ENCODE measurements at regions not wholly inside any gene's neighbourhood (a gene's known extent, or its start where the extent isn't known, plus 50 kb on each side); places are given as distances from the start of the nearest gene placed in this dataset.
"Not testable (repeated sequence)": the region's sequence is repeated elsewhere in the genome, so short reads cannot be mapped to it uniquely, and the experiment has no call there.

DNA sequence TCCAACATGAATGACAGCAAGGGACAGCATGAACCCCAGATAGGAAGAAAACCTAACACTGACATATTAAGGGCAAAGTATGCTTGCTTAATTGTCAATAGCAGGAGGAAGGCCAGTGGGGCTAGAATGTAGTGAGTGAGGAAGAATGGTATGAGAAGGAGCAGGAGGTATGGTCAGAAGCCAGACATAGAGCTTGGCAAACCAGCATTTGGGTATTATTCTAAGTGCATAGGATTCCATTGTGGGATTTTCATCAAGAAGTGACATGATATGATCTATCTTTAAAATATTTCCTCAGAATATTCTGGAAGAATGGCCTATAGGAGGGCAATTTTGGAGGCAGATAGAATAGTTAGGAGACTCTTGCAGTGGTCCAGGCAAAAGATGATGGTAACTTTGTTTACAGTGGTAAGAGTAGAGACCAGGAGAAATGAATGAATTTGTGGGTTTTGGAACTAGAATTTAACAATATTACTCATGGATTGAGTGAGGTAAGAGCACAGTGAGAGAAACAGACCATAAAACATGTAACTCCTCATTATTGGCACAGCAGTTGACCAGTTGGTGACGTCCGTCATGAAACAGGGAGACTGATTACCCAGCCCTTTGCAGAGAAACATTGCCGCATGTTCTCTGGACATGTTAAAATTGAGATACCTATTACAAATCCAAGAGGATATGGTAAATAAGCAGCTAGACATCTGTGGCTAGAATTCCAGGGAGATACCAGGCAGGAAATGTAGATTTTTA lies 246.5 kb upstream of the HS3ST1 start:
- Mint-ChIP-seq H3K4me1 (ENCODE audit: low read depth) (no peaks in the 10 kb centered on the region), H3K4me3 (ENCODE audit: low read depth) (no peak overlapping the region), H3K36me3 (ENCODE audit: low read depth) (no peaks in the 10 kb centered on the region), H3K27ac (no peak overlapping the region), H3K27me3 (ENCODE audit: low read depth) (no peaks in the 10 kb centered on the region), H3K9me3 (no peaks in the 10 kb centered on the region)
- DNase-seq (ENCODE audit: low spot score): no peak
- intact Hi-C loops (cut with micrococcal nuclease): no loop called here

DNA sequence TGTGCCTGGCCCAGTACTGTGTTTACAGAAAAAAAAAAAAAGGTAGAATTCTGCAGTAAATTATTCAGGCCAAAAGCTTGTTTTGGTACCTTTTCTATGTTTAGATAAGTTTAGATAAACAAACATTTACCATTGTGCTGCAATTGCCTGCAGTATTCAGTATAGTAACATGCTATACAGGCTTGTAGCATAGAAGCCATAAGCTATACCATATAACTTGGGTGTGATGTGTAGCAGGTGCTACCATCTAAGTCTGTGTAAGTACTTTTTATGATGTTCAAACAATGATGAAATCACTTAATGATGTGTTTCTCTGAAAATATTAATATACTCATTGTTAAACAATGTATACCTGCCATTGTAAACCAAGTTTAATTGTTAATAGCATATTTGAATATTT lies 241.6 kb upstream of the HS3ST1 start:
- no peaks in the 10 kb centered on the region for H3K36me3 Mint-ChIP-seq (ENCODE audit: low read depth)
- intact Hi-C loops (cut with micrococcal nuclease): no loop called here
- no peak for DNase-seq (ENCODE audit: low spot score)
- H3K27me3 Mint-ChIP-seq (ENCODE audit: low read depth): no peaks in the 10 kb centered on the region
- no peaks in the 10 kb centered on the region for H3K9me3 Mint-ChIP-seq
- no peak overlapping the region for H3K27ac Mint-ChIP-seq
- no peaks in the 10 kb centered on the region for H3K4me1 Mint-ChIP-seq (ENCODE audit: low read depth)
- no peak overlapping the region for H3K4me3 Mint-ChIP-seq (ENCODE audit: low read depth)

DNA sequence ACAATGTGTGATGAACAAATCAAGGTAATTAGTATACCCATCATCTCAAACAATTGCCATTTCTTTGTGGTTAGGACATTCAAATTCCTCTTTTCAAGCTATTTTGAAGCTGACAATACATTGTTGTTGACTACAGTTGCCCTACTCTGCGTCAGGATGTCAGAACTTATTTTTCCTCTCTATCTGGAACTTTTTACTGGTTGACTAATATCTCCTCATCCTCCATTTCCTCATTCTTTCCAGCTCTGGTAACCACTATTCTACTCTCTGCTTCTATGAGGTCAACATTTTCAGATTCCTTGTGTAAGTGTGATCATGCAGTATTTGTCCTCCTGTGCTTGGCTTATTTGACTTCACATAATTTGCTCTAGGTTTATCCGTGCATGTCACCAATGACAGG lies 240.5 kb upstream of the HS3ST1 start:
- H3K9me3 Mint-ChIP-seq: no peaks in the 10 kb centered on the region
- no peak overlapping the region for H3K27ac Mint-ChIP-seq
- no peak for DNase-seq (ENCODE audit: low spot score)
- H3K4me1 Mint-ChIP-seq (ENCODE audit: low read depth): no peaks in the 10 kb centered on the region
- intact Hi-C loops (cut with micrococcal nuclease): no loop called here
- H3K36me3 Mint-ChIP-seq (ENCODE audit: low read depth): no peaks in the 10 kb centered on the region
- no peaks in the 10 kb centered on the region for H3K27me3 Mint-ChIP-seq (ENCODE audit: low read depth)
- no peak overlapping the region for H3K4me3 Mint-ChIP-seq (ENCODE audit: low read depth)

DNA sequence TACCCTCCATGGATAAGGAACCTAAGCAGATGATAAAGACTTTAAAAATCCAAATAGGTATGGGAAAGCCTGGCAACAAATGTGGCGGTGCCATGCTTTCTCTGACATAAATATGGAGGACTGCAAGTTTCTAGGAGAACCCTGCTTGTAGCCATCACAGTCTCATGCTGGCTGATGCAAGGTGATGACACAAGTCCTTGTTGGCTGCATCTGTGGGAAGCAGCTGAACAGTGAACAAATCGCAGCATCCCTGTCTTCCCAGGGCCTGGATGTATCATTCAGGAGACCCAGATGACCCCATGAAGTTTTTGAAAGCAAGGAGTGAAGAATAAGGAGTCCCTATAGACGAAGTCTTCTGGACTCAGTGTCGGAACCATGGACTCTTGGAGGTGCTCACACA lies 234.4 kb upstream of the HS3ST1 start:
- Mint-ChIP-seq H3K4me1 (ENCODE audit: low read depth) (no peaks in the 10 kb centered on the region), H3K36me3 (ENCODE audit: low read depth) (no peaks in the 10 kb centered on the region), H3K27me3 (ENCODE audit: low read depth) (no peaks in the 10 kb centered on the region), H3K9me3 (no peaks in the 10 kb centered on the region), H3K27ac (no peak overlapping the region), H3K4me3 (ENCODE audit: low read depth) (no peak overlapping the region)
- DNase-seq (ENCODE audit: low spot score): no peak
- intact Hi-C loops (cut with micrococcal nuclease): no loop called here

DNA sequence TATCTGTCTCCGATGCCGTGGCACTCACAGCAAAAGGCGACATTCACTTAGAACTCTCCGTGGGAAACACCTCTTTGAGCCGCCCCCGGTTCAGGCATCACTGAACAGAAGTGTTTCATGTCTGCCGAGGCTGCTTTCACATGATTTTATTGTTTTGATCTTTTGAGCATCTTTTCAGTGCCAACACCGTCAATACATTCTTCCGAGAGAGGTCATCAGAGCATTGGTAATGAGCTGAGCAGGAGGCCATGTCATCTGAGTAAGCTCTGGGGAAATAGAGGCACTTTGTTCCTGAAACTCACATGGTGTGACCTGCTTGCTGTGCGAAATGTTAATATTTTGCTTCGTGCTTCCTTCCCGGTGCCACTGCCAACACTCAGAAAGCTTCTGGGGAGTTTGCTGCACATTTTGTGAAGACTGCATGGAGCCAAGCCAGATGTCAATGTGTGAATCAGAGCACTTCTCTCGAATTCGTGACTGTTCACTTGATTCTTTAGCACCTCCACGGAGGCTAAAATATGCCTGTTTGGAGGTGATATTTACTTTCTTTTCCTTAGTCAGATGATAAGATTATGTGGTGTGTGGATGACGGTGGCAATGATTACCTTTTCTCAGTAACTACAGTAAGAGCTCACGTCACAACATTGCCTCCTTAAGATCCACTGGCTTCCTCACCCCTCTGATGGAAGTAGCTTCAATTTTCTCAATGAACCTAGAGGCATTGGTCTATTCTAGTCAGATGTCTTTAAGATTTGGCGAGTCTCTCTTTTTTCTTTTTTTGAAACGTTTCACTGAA lies 222.3 kb upstream of the HS3ST1 start:
- no peaks in the 10 kb centered on the region for H3K4me1 Mint-ChIP-seq (ENCODE audit: low read depth)
- H3K9me3 Mint-ChIP-seq: no peaks in the 10 kb centered on the region
- no peak overlapping the region for H3K27ac Mint-ChIP-seq
- intact Hi-C loops (cut with micrococcal nuclease): no loop called here
- no peak for DNase-seq (ENCODE audit: low spot score)
- peaks cover 2% of the 10 kb centered on the region for H3K27me3 Mint-ChIP-seq (ENCODE audit: low read depth)
- H3K4me3 Mint-ChIP-seq (ENCODE audit: low read depth): no peak overlapping the region
- H3K36me3 Mint-ChIP-seq (ENCODE audit: low read depth): no peaks in the 10 kb centered on the region

DNA sequence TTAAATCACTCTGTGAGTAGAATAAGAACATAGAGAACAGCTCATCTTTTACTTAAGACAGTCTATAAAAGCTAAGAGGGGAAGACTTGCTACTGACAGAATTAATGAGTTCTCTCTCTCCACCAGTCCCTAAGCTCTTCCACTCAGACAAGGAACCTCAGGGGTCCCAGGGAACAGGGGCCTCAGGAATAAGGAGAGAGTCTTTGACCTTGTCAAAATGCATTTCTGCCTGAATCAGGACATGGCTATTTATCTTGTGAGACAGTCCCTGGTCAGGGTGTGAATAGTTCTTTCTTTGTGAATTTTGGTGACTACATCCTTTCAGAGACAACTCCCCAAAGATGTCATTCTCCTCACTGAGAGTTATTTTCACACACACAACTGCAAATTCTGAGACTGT lies 218.7 kb upstream of the HS3ST1 start:
- H3K4me1 Mint-ChIP-seq (ENCODE audit: low read depth): no peaks in the 10 kb centered on the region
- intact Hi-C loops (cut with micrococcal nuclease): no loop called here
- peaks cover 2% of the 10 kb centered on the region for H3K27me3 Mint-ChIP-seq (ENCODE audit: low read depth)
- H3K36me3 Mint-ChIP-seq (ENCODE audit: low read depth): no peaks in the 10 kb centered on the region
- no peak for DNase-seq (ENCODE audit: low spot score)
- H3K9me3 Mint-ChIP-seq: peaks cover 4% of the 10 kb centered on the region
- no peak overlapping the region for H3K4me3 Mint-ChIP-seq (ENCODE audit: low read depth)
- no peak overlapping the region for H3K27ac Mint-ChIP-seq

DNA sequence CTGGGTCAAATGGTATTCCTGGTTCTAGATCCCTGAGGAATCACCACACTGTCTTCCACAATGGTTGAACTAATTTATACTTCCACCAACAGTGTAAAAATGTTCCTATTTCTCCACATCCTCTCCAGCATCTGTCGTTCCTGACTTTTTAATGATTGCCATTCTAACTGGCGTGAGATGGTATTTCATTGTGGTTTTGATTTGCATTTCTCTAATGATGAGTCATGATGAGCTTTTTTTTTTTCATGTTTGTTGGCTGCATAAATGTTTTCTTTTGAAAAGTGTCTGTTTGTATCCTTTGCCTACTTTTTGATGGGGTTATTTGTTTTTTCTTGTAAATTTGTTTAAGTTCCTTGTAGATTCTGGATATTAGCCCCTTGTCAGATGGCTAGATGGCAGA lies 214.4 kb upstream of the HS3ST1 start:
- H3K9me3 Mint-ChIP-seq; H3K36me3 Mint-ChIP-seq (ENCODE audit: low read depth); H3K27ac Mint-ChIP-seq; H3K27me3 Mint-ChIP-seq (ENCODE audit: low read depth); H3K4me3 Mint-ChIP-seq (ENCODE audit: low read depth); DNase-seq (ENCODE audit: low spot score); intact Hi-C loops (cut with micrococcal nuclease); H3K4me1 Mint-ChIP-seq (ENCODE audit: low read depth): not testable (repeated sequence)

DNA sequence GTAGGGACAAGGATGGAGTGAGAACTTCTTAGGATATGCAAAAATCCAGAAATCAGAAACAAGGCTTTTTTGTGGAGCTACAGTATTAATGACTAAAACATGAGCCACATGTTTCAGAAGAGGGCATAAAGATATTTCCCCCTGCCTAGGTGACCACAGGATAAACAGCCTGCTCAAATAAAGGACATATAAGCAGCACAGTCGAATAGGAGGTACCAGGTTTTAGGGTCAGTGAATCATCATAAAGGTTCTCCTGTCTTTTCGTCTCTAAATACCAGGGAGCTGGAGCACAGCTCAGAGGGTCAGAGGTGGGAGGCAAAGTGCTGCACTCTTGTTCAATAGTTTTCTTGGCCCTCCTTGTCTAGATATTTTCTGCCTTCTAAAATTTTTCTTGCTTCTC lies 211.9 kb upstream of the HS3ST1 start:
- Mint-ChIP-seq H3K9me3 (peaks cover 4% of the 10 kb centered on the region), H3K27me3 (ENCODE audit: low read depth) (no peaks in the 10 kb centered on the region), H3K4me1 (ENCODE audit: low read depth) (no peaks in the 10 kb centered on the region), H3K27ac (no peak overlapping the region), H3K36me3 (ENCODE audit: low read depth) (no peaks in the 10 kb centered on the region), H3K4me3 (ENCODE audit: low read depth) (no peak overlapping the region)
- no peak for DNase-seq (ENCODE audit: low spot score)
- intact Hi-C loops (cut with micrococcal nuclease): no loop called here

DNA sequence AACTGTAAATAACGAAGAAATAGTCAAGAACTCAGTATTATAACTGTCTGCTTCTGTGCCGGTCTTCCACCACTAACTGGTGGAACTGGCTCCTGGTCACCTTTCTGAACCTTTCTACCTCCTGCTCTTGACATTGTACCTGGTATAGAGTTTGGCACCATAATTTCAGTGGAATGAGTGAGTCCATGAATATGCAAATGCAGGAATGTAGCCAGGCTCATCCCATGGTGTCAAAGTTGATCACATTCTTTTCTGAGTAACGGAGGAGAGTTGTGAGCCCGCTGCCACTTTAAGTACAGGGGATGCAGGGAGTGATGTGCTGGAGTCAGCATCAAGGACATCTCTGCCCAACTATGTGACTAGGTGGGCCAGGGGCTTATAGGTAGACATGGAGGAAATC lies 207.9 kb upstream of the HS3ST1 start:
- intact Hi-C loops (cut with micrococcal nuclease): no loop called here
- no peaks in the 10 kb centered on the region for H3K36me3 Mint-ChIP-seq (ENCODE audit: low read depth)
- H3K27me3 Mint-ChIP-seq (ENCODE audit: low read depth): no peaks in the 10 kb centered on the region

DNA sequence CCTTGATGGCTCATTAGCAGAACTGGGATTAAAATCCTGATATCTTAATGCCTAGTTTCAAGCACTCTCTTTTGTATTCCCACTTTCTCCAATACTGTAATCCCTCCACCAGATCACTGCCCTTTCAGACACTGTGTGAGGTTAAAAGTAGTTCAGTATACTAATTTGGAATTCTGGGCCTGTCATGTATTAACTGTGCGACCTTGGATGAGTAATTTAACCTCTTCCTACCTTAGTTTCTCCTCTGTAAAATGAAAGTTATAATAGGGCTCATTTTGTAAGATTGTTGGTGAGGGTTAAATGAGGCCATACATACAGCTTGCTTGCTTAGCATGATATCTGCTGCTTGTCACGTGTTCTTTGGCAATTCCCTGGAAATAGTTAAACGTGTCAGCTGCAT lies 207.3 kb upstream of the HS3ST1 start:
- H3K27me3 Mint-ChIP-seq (ENCODE audit: low read depth): no peaks in the 10 kb centered on the region

More for the DNA sequence above, 207.9 kb upstream of the HS3ST1 start:
- Mint-ChIP-seq H3K4me3 (ENCODE audit: low read depth) (no peak overlapping the region), H3K9me3 (no peaks in the 10 kb centered on the region), H3K27ac (no peak overlapping the region), H3K4me1 (ENCODE audit: low read depth) (no peaks in the 10 kb centered on the region)
- DNase-seq (ENCODE audit: low spot score): no peak

DNA sequence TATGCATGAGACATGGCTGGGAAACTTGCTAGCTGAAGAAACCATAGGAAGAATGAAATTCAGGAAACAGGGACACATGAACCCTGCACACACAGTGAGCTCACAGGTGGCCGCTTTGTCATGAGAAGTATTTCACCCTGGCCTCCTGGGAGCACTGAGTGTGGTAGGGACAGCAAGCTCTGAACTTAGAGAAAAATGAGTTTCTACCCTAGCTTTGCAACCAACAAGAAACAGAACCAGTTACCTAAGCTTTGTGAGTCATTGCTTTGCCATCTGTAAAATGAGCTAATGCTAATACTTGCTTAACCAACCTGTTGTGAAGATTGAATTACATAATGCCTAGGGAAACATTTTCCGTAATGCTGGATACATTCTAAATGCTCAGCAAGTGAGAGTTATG lies 206.6 kb upstream of the HS3ST1 start:
- Mint-ChIP-seq H3K9me3 (no peaks in the 10 kb centered on the region), H3K27ac (no peak overlapping the region), H3K4me3 (ENCODE audit: low read depth) (no peak overlapping the region), H3K36me3 (ENCODE audit: low read depth) (no peaks in the 10 kb centered on the region), H3K27me3 (ENCODE audit: low read depth) (no peaks in the 10 kb centered on the region), H3K4me1 (ENCODE audit: low read depth) (no peaks in the 10 kb centered on the region)
- intact Hi-C loops (cut with micrococcal nuclease): no loop called here
- DNase-seq (ENCODE audit: low spot score): no peak

More for the DNA sequence above, 207.3 kb upstream of the HS3ST1 start:
- Mint-ChIP-seq H3K36me3 (ENCODE audit: low read depth) (no peaks in the 10 kb centered on the region), H3K27ac (no peak overlapping the region), H3K4me3 (ENCODE audit: low read depth) (no peak overlapping the region), H3K9me3 (no peaks in the 10 kb centered on the region), H3K4me1 (ENCODE audit: low read depth) (no peaks in the 10 kb centered on the region)
- intact Hi-C loops (cut with micrococcal nuclease): no loop called here
- no peak for DNase-seq (ENCODE audit: low spot score)

DNA sequence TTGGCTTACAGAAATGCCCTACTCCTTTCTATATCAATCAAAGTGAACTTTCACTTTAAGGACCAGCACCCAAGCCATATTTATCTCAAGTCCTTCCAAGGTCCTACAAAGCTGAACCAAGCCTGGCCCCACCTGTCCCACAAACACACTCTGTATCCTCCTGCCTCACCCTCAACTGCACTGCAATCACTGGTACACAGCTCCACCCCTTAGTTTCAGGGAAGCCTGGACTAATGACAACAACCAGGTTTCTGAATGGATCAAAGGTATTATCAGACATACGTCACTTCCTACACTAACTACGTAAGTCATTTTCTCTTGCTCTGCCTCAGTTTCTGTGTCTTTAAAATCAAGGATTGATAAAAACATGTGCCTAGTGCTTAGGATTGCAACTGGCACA lies 205.6 kb upstream of the HS3ST1 start:
- no peak overlapping the region for H3K4me3 Mint-ChIP-seq (ENCODE audit: low read depth)
- H3K36me3 Mint-ChIP-seq (ENCODE audit: low read depth): no peaks in the 10 kb centered on the region
- no peak for DNase-seq (ENCODE audit: low spot score)
- intact Hi-C loops (cut with micrococcal nuclease): no loop called here
- no peak overlapping the region for H3K27ac Mint-ChIP-seq
- H3K27me3 Mint-ChIP-seq (ENCODE audit: low read depth): no peaks in the 10 kb centered on the region
- no peaks in the 10 kb centered on the region for H3K9me3 Mint-ChIP-seq
- H3K4me1 Mint-ChIP-seq (ENCODE audit: low read depth): no peaks in the 10 kb centered on the region

DNA sequence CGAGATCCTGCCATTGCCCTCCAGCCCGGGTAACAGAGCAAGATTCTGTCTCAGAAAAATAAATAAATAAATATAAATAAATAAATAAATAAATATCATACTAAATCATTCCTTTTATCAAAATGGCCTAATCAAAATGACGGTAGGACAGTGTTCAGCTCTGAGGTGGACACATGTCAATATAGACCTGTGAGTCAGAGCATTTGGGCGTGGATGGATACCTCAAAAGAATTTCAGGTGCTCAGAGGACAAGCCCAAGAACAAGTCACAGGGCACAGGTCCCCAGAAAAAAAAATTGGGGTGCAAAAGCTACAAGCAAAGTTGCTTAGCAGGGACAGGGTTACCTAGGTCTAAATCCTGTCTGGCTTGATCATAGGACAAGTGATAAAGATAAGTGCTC lies 204.7 kb upstream of the HS3ST1 start:
- H3K27ac Mint-ChIP-seq: no peak overlapping the region
- DNase-seq (ENCODE audit: low spot score): no peak
- no peaks in the 10 kb centered on the region for H3K9me3 Mint-ChIP-seq
- H3K4me3 Mint-ChIP-seq (ENCODE audit: low read depth): no peak overlapping the region
- no peaks in the 10 kb centered on the region for H3K36me3 Mint-ChIP-seq (ENCODE audit: low read depth)
- intact Hi-C loops (cut with micrococcal nuclease): no loop called here
- H3K27me3 Mint-ChIP-seq (ENCODE audit: low read depth): no peaks in the 10 kb centered on the region
- no peaks in the 10 kb centered on the region for H3K4me1 Mint-ChIP-seq (ENCODE audit: low read depth)
